CD14-positive monocyte (primary cell): ENCODE measurements at regions not wholly inside any gene's neighbourhood (a gene's known extent, or its start where the extent isn't known, plus 50 kb on each side); places are given as distances from the start of the nearest gene placed in this dataset.

ENCODE experiments used
- DNase-seq, 3 donors: peaks; one replicate each; pipeline ENCODE4 v3.0.0-alpha.2; 2011 to 2022
- H2AFZ ChIP-seq: 2 replicates; pipeline ENCODE4 v1.6.0; 2012; ENCODE audit warnings: mild to moderate bottlenecking, low read depth, low read length, inconsistent platforms; ENCODE audit not compliant: insufficient read depth, poor library complexity, severe bottlenecking
- H3K27ac ChIP-seq, 2 donors: 1 replicate in 1 of 2; 2 replicates in 1 of 2; pipeline ENCODE4 v1.5.1; 2012 to 2013; ENCODE audit warnings: low read length in 2 of 2, control low read depth in 1 of 2, inconsistent platforms in 1 of 2, low read depth in 1 of 2, mild to moderate bottlenecking in 1 of 2
- H3K27me3 ChIP-seq, 2 donors: one replicate each; pipeline versions ENCODE4 v1.6.0 to v1.6.1; 2011 to 2013; ENCODE audit warnings: low read length in 2 of 2; ENCODE audit not compliant: control insufficient read depth in 2 of 2, insufficient read depth in 2 of 2
- H3K36me3 ChIP-seq, 2 donors: replicated peaks in 1 of 2; 1 replicate in 1 of 2; 2 replicates in 1 of 2; pipeline versions ENCODE4 v1.5.1 to v1.6.1; 2012 to 2013; ENCODE audit warnings: low read length in 2 of 2, control low read depth in 1 of 2, inconsistent platforms in 1 of 2, mild to moderate bottlenecking in 1 of 2; ENCODE audit not compliant: insufficient read depth in 2 of 2, control insufficient read depth in 1 of 2
- H3K4me1 ChIP-seq, 2 donors: 1 replicate in 1 of 2; 2 replicates in 1 of 2; pipeline versions ENCODE4 v1.5.1 to v1.6.1; 2012 to 2013; ENCODE audit warnings: low read length in 2 of 2, control low read depth in 1 of 2, inconsistent platforms in 1 of 2, mild to moderate bottlenecking in 1 of 2, moderate library complexity in 1 of 2; ENCODE audit not compliant: insufficient read depth in 2 of 2, control insufficient read depth in 1 of 2
- H3K4me2 ChIP-seq: replicated peaks from 2 replicates; pipeline ENCODE3; 2012; ENCODE audit warnings: low read length, moderate library complexity, mild to moderate bottlenecking; ENCODE audit not compliant: poor library complexity, severe bottlenecking; ENCODE audit errors: extremely low read depth
- H3K4me3 ChIP-seq, 3 experiments: fragments of 200-600 bp in 1 of 3; sonication (generic) in 1 of 3; replicated peaks in 1 of 3; 1 replicate in 2 of 3; 2 replicates in 1 of 3; pipeline ENCODE4 v1.5.1; 2011 to 2013; ENCODE audit warnings: low read length in 3 of 3, mild to moderate bottlenecking in 3 of 3, control low read depth in 2 of 3, low read depth in 2 of 3, inconsistent platforms in 1 of 3, moderate library complexity in 1 of 3
- H3K79me2 ChIP-seq: 2 replicates; pipeline ENCODE4 v1.6.0; 2012; ENCODE audit warnings: mild to moderate bottlenecking, control low read depth, inconsistent platforms, low read length, moderate library complexity; ENCODE audit not compliant: insufficient read depth
- H3K9ac ChIP-seq: 2 replicates; pipeline ENCODE4 v1.6.0; 2017; ENCODE audit warnings: low read length, mild to moderate bottlenecking; ENCODE audit not compliant: insufficient read depth, poor library complexity, severe bottlenecking
- H3K9me3 ChIP-seq, 2 donors: replicated peaks in 1 of 2; 1 replicate in 1 of 2; 2 replicates in 1 of 2; pipeline versions ENCODE4 v1.5.1 to v1.6.1; 2012 to 2013; ENCODE audit warnings: low read length in 2 of 2, control low read depth in 1 of 2; ENCODE audit not compliant: control insufficient read depth in 1 of 2, insufficient read depth in 1 of 2
- H4K20me1 ChIP-seq: 2 replicates; pipeline ENCODE4 v1.6.0; 2012; ENCODE audit warnings: mild to moderate bottlenecking, low read length, control low read depth, moderate library complexity; ENCODE audit not compliant: insufficient read depth
- H3K27ac Mint-ChIP-seq, 7 donors: one replicate each; pipeline ENCODE4 v1.8.0; 2020; ENCODE audit warnings: mild to moderate bottlenecking in 7 of 7, mixed read lengths in 7 of 7, moderate library complexity in 6 of 7, inconsistent platforms in 2 of 7
- H3K27me3 Mint-ChIP-seq, 3 donors: one replicate each; pipeline ENCODE4 v1.8.0; 2021 to 2022; ENCODE audit warnings: low read depth in 3 of 3, mild to moderate bottlenecking in 3 of 3, mixed read lengths in 3 of 3, moderate library complexity in 3 of 3, inconsistent platforms in 1 of 3
- H3K36me3 Mint-ChIP-seq, 2 donors: one replicate each; pipeline ENCODE4 v1.8.0; 2020; ENCODE audit warnings: mixed read lengths in 2 of 2, inconsistent platforms in 1 of 2, mild to moderate bottlenecking in 1 of 2
- H3K4me1 Mint-ChIP-seq: one replicate; pipeline ENCODE4 v1.8.0; 2020; ENCODE audit warnings: mild to moderate bottlenecking, mixed read lengths
- H3K4me3 Mint-ChIP-seq, 2 donors: one replicate each; pipeline ENCODE4 v1.8.0; 2020; ENCODE audit warnings: mild to moderate bottlenecking in 2 of 2, mixed read lengths in 2 of 2, moderate library complexity in 1 of 2
- H3K9me3 Mint-ChIP-seq, 7 donors: one replicate each; pipeline ENCODE4 v1.8.0; 2020 to 2022; ENCODE audit warnings: mixed read lengths in 7 of 7, mild to moderate bottlenecking in 6 of 7, moderate library complexity in 6 of 7, inconsistent platforms in 2 of 7
- CTCF ChIP-seq: fragments of 200-600 bp; IDR thresholded peaks from one replicate; pipeline ENCODE4 v1.8.0; 2022; ENCODE audit warnings: antibody characterized with exemption, mild to moderate bottlenecking
- WGBS: methylation state at CpG from one replicate; pipeline ENCODE4 v1.1.5; 2013; ENCODE audit warnings: missing lambda C conversion rate; ENCODE audit not compliant: insufficient coverage; 5-methylcytosine and 5-hydroxymethylcytosine counted together
- intact Hi-C, 2 donors: fragments of 100-400 bp; cut with micrococcal nuclease; formaldehyde crosslinking; loops; one replicate each; pipeline versions ENCODE4 v1.15.0 to v1.15.1; 2023

DNA sequence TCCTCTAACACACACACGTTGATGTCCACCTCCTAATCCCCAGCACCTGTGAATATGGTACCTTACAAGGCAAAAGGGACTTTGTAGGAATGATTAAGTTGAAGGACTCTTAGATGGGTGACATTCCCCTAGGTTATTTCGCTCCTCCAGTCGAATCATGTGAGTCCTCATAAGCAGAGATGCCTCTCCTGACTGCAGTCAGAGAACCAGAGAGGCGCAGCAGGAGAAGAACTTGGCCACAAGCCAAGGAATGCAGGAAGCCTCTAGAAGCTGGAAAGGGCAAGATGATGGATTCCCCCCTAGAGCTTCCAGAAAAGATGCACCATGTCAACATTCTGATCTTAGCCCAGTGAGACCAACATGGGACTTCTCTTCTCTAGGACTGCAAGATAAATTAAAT lies 133.1 kb upstream of the PTPRT start:
- H3K27ac Mint-ChIP-seq: no peak overlapping the region
- no peaks in the 10 kb centered on the region for H3K4me1 Mint-ChIP-seq
- no peak overlapping the region for H3K4me3 Mint-ChIP-seq
- WGBS: 95% methylated on average over 3 of the region's 4 CpGs
- no peaks in the 10 kb centered on the region for H3K36me3 Mint-ChIP-seq
- H3K27ac ChIP-seq: no peak overlapping the region
- H4K20me1 ChIP-seq: no peaks in the 10 kb centered on the region
- H3K4me1 ChIP-seq: no peaks in the 10 kb centered on the region
- H2AFZ ChIP-seq: no peak overlapping the region
- DNase-seq: no peak
- intact Hi-C loops: no loop called here
- no peak overlapping the region for H3K4me2 ChIP-seq
- no peaks in the 10 kb centered on the region for H3K36me3 ChIP-seq
- H3K27me3 ChIP-seq: no peaks in the 10 kb centered on the region
- H3K9ac ChIP-seq: no peak overlapping the region
- H3K79me2 ChIP-seq: no peaks in the 10 kb centered on the region
- H3K9me3 Mint-ChIP-seq: peaks cover 0 to 10% (median 0%) of the 10 kb centered on the region in 7 donors
- H3K4me3 ChIP-seq: no peak overlapping the region
- TF ChIP-seq CTCF: no peak
- H3K27me3 Mint-ChIP-seq: peaks cover 2 to 4% (median 2%) of the 10 kb centered on the region in 3 donors
- H3K9me3 ChIP-seq: no peaks in the 10 kb centered on the region

DNA sequence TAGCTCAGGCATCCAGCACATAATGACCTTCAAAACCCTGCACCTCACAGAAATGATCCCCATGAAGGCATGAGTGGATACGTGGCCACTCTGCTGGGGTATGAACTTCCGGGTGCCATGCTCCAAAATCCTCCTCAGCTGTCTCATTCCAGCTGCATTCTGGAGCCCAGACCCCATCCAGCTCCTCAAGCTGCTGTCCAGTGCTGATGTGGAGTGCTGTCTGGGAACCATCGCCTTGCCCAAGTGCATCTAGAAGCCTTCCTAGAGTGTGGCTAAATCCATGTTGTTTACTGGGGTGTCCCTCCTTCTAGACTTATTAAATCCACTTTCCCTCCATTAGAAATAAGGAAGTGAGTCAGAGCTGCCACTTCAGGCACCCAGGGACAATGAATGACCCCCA lies 130.8 kb upstream of the PTPRT start:
- H3K4me1 ChIP-seq: no peaks in the 10 kb centered on the region
- H2AFZ ChIP-seq: no peak overlapping the region
- Mint-ChIP-seq H3K27ac (no peak overlapping the region), H3K36me3 (no peaks in the 10 kb centered on the region), H3K9me3 (peaks cover 0 to 6% (median 0%) of the 10 kb centered on the region in 7 donors), H3K27me3 (peaks cover 1 to 9% (median 5%) of the 10 kb centered on the region in 3 donors), H3K4me3 (no peak overlapping the region), H3K4me1 (no peaks in the 10 kb centered on the region)
- H3K79me2 ChIP-seq: no peaks in the 10 kb centered on the region
- H3K27me3 ChIP-seq: no peaks in the 10 kb centered on the region
- H3K27ac ChIP-seq: no peak overlapping the region
- H3K9ac ChIP-seq: no peak overlapping the region
- no peaks in the 10 kb centered on the region for H3K36me3 ChIP-seq
- H3K4me3 ChIP-seq: no peak overlapping the region
- TF ChIP-seq CTCF: no peak
- WGBS: 93% methylated on average over 2 of the region's 3 CpGs
- H3K9me3 ChIP-seq: no peaks in the 10 kb centered on the region
- DNase-seq: no peak
- H4K20me1 ChIP-seq: no peaks in the 10 kb centered on the region
- intact Hi-C loops: no loop called here
- H3K4me2 ChIP-seq: no peak overlapping the region
